ENCODE measurements at regions not wholly inside any gene's neighbourhood (a gene's known extent, or its start where the extent isn't known, plus 50 kb on each side); places are given as distances from the start of the nearest gene placed in this dataset.

DNA sequence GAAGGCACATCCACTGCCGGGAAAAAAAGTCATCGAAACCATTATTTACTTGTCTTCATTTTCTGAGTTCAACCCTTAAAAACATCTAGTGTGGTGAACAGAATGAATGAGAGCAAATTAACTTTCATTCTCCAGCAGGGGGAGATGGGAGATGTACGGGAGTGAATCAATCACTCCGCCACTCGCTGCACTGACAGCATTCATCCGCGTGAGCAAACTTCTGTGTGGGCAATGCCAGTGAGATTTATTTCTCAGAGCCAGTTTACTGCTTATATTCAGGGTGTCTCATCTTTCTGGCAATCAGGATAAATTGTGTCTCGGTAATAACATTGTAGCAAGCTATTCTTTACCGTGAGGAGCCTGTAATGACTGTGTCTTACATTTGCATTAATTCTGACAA lies 463.6 kb upstream of the MIS18BP1 start:
- Histone ChIP-seq H2BK20ac (ENCODE audit: low read depth, low read length) (no peak overlapping the region), H3K14ac (replicated peaks; ENCODE audit: low read depth, low read length) (no peak overlapping the region), H3K4me2 (ENCODE audit: low read depth, low read length) (no peak overlapping the region), H2AFZ (replicated peaks; ENCODE audit: low read length, poor library complexity) (no peak overlapping the region), H4K91ac (ENCODE audit: insufficient read depth, low read depth, low read length) (no peak overlapping the region), H3K9me1 (ENCODE audit: insufficient read depth, low read length) (no peaks in the 10 kb centered on the region), H3K4me1 (ENCODE audit: control insufficient read depth, insufficient read depth, low read length) (no peaks in the 10 kb centered on the region), H3K36me3 (ENCODE audit: control insufficient read depth, insufficient read depth, low read length) (no peaks in the 10 kb centered on the region), H3K9me3 (ENCODE audit: control insufficient read depth, insufficient read depth, low read length) (peaks cover 8% of the 10 kb centered on the region), H4K5ac (ENCODE audit: low read depth, low read length) (no peak overlapping the region), H4K20me1 (ENCODE audit: insufficient read depth, low read length) (no peaks in the 10 kb centered on the region), H3K9ac (ENCODE audit: low read depth, low read length) (no peak overlapping the region), H4K8ac (ENCODE audit: low read depth in 2 of 2, low read length in 2 of 2) (no peak overlapping the region), H2AK9ac (replicated peaks; ENCODE audit: low read depth, low read length, poor library complexity) (no peak overlapping the region), H2BK15ac (ENCODE audit: low read depth, low read length) (no peak overlapping the region), H2AK5ac (ENCODE audit: low read depth, low read length) (no peak overlapping the region), H3K4ac (ENCODE audit: low read depth, low read length) (no peak overlapping the region), H3K56ac (ENCODE audit: extremely low read depth, insufficient read depth, low read length) (no peak overlapping the region), H3K18ac (ENCODE audit: low read depth, low read length) (no peak overlapping the region), H3K27me3 (ENCODE audit: control insufficient read depth, insufficient read depth, low read length) (no peaks in the 10 kb centered on the region), H3K23ac (ENCODE audit: low read depth, low read length) (no peak overlapping the region), H3K4me3 (ENCODE audit: insufficient read depth, low read depth, low read length) (no peak overlapping the region), H2BK5ac (ENCODE audit: low read depth, low read length, poor library complexity, severe bottlenecking) (no peak overlapping the region), H3K27ac (ENCODE audit: insufficient read depth, low read length) (no peak overlapping the region), H3K79me1 (ENCODE audit: low read depth in 1 of 2, low read length in 2 of 2) (no peaks in the 10 kb centered on the region), H2BK120ac (ENCODE audit: low read depth, low read length) (no peak overlapping the region)
- intact Hi-C loops (cut with micrococcal nuclease), result no loop called here
- no peak for TF ChIP-seq POLR2A (IDR thresholded peaks at IDR 0.05; ENCODE audit: low read depth, low read length)
- no peak for TF ChIP-seq MAFK (IDR thresholded peaks at IDR 0.05; ENCODE audit: low read depth, low read length)
- TF ChIP-seq RAD21 (IDR thresholded peaks at IDR 0.05; ENCODE audit: low read length), result no peak
- TF ChIP-seq MXI1 (IDR thresholded peaks at IDR 0.05; ENCODE audit: borderline replicate concordance, low read depth, low read length), result no peak
- TF ChIP-seq CHD1 (IDR thresholded peaks at IDR 0.05; ENCODE audit: low read depth, low read length), result no peak
- 40% methylated on average over 1 of the region's 9 CpGs; no CpG with 5 or more reads in 1 of the 2 experiments for WGBS, 2 experiments (ENCODE audit: extremely low coverage in 2 of 2, insufficient read length in 1 of 2)
- ChIA-PET CTCF (no interaction called here), POLR2A (ENCODE audit: unreplicated experiment) (no interaction called here)
- dilution Hi-C loops (cut with HindIII; ENCODE audit: low sequenced_read_pairs, unreplicated experiment), result no loop called here
- DNase-seq (no peak), ATAC-seq (ENCODE audit: low read depth) (no peak)
- in situ Hi-C loops (cut with MboI; ENCODE audit: low sequenced_read_pairs), result no loop called here
- no TSS peak for BruUV-seq (replicated peaks)
